ENCODE measurements at regions not wholly inside any gene's neighbourhood (a gene's known extent, or its start where the extent isn't known, plus 50 kb on each side); places are given as distances from the start of the nearest gene placed in this dataset.

DNA sequence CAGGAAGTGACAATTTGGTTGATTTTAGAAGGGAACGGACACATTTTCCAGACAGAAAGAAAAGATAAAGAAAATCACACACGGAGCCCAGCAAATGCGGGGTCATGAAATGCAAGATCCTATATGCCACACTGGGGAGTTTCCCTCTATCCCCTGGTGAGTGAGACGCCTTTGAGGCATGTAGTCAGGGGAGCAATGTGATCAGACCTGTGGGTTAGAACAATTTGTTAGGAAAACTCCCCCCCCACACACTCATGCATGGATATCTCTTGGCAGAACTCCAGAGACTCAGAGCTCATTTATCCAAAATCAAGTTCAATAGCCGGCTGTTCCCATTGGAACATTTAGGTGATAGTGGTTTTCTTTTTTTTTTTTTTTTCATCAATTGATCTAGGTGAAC lies 71.7 kb upstream of the TRIO start:
- Histone ChIP-seq H3K4me1 (no peaks in the 10 kb centered on the region), H3K27ac (no peak overlapping the region), H3K36me3 (no peaks in the 10 kb centered on the region), H3K4me3 (replicated peaks in 1 of 3) (no peak overlapping the region), H3K27me3 (no peaks in the 10 kb centered on the region), H3K9me3 (no peaks in the 10 kb centered on the region)
- TF ChIP-seq, protein P1, sequence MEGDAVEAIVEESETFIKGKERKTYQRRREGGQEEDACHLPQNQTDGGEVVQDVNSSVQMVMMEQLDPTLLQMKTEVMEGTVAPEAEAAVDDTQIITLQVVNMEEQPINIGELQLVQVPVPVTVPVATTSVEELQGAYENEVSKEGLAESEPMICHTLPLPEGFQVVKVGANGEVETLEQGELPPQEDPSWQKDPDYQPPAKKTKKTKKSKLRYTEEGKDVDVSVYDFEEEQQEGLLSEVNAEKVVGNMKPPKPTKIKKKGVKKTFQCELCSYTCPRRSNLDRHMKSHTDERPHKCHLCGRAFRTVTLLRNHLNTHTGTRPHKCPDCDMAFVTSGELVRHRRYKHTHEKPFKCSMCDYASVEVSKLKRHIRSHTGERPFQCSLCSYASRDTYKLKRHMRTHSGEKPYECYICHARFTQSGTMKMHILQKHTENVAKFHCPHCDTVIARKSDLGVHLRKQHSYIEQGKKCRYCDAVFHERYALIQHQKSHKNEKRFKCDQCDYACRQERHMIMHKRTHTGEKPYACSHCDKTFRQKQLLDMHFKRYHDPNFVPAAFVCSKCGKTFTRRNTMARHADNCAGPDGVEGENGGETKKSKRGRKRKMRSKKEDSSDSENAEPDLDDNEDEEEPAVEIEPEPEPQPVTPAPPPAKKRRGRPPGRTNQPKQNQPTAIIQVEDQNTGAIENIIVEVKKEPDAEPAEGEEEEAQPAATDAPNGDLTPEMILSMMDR (IDR thresholded peaks at IDR 0.05): no peak
- TF ChIP-seq POLR2A (IDR thresholded peaks at IDR 0.05): no peak
- 87 to 92% methylated on average over 5 of the region's 5 CpGs for WGBS, 2 donors
- no peak for DNase-seq
- intact Hi-C loops (cut with DNase I): no loop called here

DNA sequence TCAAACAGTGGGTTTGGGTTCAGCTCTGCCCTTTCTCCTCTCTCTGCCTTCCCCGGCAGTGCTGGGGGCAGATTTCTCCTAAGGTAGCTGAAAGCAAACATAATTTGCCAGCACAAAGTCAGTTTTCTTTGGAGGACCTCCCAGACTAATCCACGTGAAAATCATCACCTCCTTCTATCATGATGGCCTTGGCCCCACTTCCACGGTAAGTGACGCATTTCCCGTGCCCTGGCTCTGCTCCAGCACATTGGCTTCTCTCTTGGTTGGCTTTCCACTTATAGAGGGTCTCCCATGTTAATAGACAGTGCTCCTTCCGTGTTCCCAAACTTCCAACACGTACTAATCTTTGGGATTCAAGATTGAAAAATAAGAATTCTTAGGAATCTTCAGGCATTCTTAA lies 74.1 kb upstream of the TRIO start:
- Histone ChIP-seq H3K9me3 (no peaks in the 10 kb centered on the region), H3K4me3 (replicated peaks in 1 of 3) (no peak overlapping the region), H3K4me1 (no peaks in the 10 kb centered on the region), H3K27me3 (no peaks in the 10 kb centered on the region), H3K36me3 (no peaks in the 10 kb centered on the region), H3K27ac (no peak overlapping the region)
- intact Hi-C loops (cut with DNase I): no loop called here
- DNase-seq: no peak
- 72 to 79% methylated on average over 7 of the region's 7 CpGs for WGBS, 2 donors
- no peak for TF ChIP-seq POLR2A (IDR thresholded peaks at IDR 0.05)
- TF ChIP-seq, protein P1 (IDR thresholded peaks at IDR 0.05): no peak

DNA sequence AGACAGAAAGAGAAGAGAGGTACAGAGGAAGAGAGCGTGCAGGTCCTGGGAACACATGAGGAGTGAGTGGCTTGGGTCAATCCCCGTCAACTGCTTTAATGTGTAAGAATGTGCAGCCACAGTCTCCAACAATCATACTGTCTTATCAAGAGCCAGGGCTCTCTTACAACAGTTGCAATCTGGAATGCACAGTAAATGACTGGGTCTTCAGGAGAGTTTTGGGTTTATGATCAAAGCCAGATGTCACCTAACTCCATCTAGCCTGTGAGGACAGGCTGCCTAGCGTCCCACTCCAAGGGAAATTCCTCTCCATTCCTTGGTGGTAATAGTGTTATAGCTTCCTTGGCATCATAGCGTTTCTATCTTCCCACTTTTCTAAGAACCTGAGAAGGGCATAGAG lies 75.0 kb upstream of the TRIO start:
- H3K4me3 ChIP-seq (replicated peaks in 1 of 3): no peak overlapping the region
- no peak for DNase-seq
- intact Hi-C loops (cut with DNase I): no loop called here
- no peaks in the 10 kb centered on the region for H3K27me3 ChIP-seq
- no peaks in the 10 kb centered on the region for H3K36me3 ChIP-seq
- WGBS, 2 donors: 76 to 95% methylated on average over 4 of the region's 4 CpGs
- no peak overlapping the region for H3K27ac ChIP-seq
- no peaks in the 10 kb centered on the region for H3K4me1 ChIP-seq
- H3K9me3 ChIP-seq: no peaks in the 10 kb centered on the region
- TF ChIP-seq, protein P1 (IDR thresholded peaks at IDR 0.05): no peak
- no peak for TF ChIP-seq POLR2A (IDR thresholded peaks at IDR 0.05)

DNA sequence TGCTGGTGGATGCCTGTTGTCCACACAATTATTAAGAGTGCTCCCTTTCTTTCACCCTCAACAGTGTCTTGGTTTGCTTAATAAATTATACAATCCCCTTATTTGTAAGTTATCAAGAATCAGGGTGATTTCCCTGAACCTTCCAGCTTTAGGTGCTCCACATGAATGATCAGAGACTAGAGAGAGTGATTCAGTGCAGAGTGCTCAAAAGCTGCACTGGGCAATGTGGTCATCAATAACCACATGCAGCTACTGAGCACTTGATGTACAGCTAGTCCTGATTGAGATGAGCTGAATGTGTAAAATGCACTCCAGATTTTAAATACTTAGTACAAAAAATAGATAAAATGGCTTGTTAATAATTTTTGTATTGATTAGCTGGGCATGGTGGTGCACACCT lies 76.8 kb upstream of the TRIO start:
- TF ChIP-seq, protein P1 (IDR thresholded peaks at IDR 0.05): no peak
- TF ChIP-seq POLR2A (IDR thresholded peaks at IDR 0.05): no peak
- DNase-seq: no peak
- Histone ChIP-seq H3K4me3 (replicated peaks in 1 of 3) (no peak overlapping the region), H3K36me3 (no peaks in the 10 kb centered on the region), H3K4me1 (no peaks in the 10 kb centered on the region), H3K27ac (no peak overlapping the region), H3K9me3 (no peaks in the 10 kb centered on the region), H3K27me3 (no peaks in the 10 kb centered on the region)
- intact Hi-C loops (cut with DNase I): no loop called here

DNA sequence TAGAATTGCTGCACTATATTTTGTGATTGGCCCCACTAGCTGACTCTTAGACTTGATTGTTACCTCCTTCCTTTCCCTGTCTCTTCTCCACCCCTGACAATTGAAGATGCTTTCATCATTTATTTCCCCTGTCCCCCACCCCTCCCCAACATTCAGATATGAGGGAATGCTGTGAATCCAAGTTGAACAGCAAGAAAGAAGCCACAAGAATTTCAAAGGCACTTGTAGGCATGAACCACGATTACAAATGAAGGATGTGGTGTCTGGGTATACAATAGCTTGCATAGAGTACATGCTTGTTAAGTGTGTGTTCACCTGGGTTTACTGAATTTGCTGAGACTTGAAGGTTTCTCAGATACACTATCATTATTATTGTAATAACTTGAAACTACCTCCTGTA lies 78.3 kb upstream of the TRIO start:
- Histone ChIP-seq H3K4me3 (replicated peaks in 1 of 3) (no peak overlapping the region), H3K4me1 (no peaks in the 10 kb centered on the region), H3K36me3 (no peaks in the 10 kb centered on the region), H3K9me3 (no peaks in the 10 kb centered on the region), H3K27me3 (no peaks in the 10 kb centered on the region), H3K27ac (no peak overlapping the region)
- DNase-seq: no peak
- intact Hi-C loops (cut with DNase I): no loop called here
- TF ChIP-seq, protein P1 (IDR thresholded peaks at IDR 0.05): no peak
- no peak for TF ChIP-seq POLR2A (IDR thresholded peaks at IDR 0.05)
- 5 to 41% methylated on average over 1 of the region's 1 CpG for WGBS, 2 donors

Data from thyroid gland (tissue), 4 donors.